Common myeloid progenitor, CD34-positive (primary cell): ENCODE measurements at regions not wholly inside any gene's neighbourhood (a gene's known extent, or its start where the extent isn't known, plus 50 kb on each side); places are given as distances from the start of the nearest gene placed in this dataset.

Experiments
- CTCF ChIA-PET: fragments of 350-600 bp; sonication (Branson Sonifier 250); formaldehyde crosslinking; loops from one replicate; lab custom pipeline; 2021; ENCODE audit warnings: antibody characterized with exemption; lab: Charles Lee
- POLR2A ChIA-PET: fragments of 350-600 bp; sonication (Branson Sonifier 250); formaldehyde crosslinking; loops from one replicate; lab custom pipeline; 2021; ENCODE audit warnings: antibody characterized with exemption; lab: Charles Lee
- DNase-seq, 3 donors: peaks; one replicate each; pipeline versions ENCODE4 v3.0.0 to v3.0.0-alpha.2; 2013
- H3K27ac ChIP-seq, 2 experiments: 1 replicate in 1 of 2; 2 replicates in 1 of 2; pipeline ENCODE4 v1.7.0; 2013; ENCODE audit warnings: inconsistent platforms in 2 of 2, low read length in 2 of 2, mild to moderate bottlenecking in 2 of 2, low read depth in 1 of 2, moderate library complexity in 1 of 2; ENCODE audit not compliant: severe bottlenecking in 2 of 2, insufficient read depth in 1 of 2, poor library complexity in 1 of 2
- H3K27me3 ChIP-seq, 5 experiments: replicated peaks in 2 of 5; 1 replicate in 3 of 5; 2 replicates in 2 of 5; pipeline versions ENCODE4 v1.6.1 to v1.7.0; 2013; ENCODE audit warnings: low read length in 4 of 5, mild to moderate bottlenecking in 2 of 5, moderate library complexity in 2 of 5, inconsistent platforms in 1 of 5; ENCODE audit not compliant: insufficient read depth in 5 of 5, control insufficient read depth in 4 of 5
- H3K36me3 ChIP-seq, 4 experiments: 1 replicate in 2 of 4; 2 replicates in 2 of 4; pipeline versions ENCODE4 v1.6.1 to v1.7.0; 2013; ENCODE audit warnings: low read length in 3 of 4, control low read depth in 1 of 4, mild to moderate bottlenecking in 1 of 4; ENCODE audit not compliant: control insufficient read depth in 4 of 4, insufficient read depth in 4 of 4
- H3K4me1 ChIP-seq, 4 experiments: 1 replicate in 3 of 4; 2 replicates in 1 of 4; pipeline versions ENCODE4 v1.6.1 to v1.7.1; 2013; ENCODE audit warnings: low read length in 3 of 4, mild to moderate bottlenecking in 3 of 4, control low read depth in 1 of 4, inconsistent platforms in 1 of 4, moderate library complexity in 1 of 4; ENCODE audit not compliant: control insufficient read depth in 4 of 4, insufficient read depth in 4 of 4; ENCODE audit errors: control extremely low read depth in 1 of 4
- H3K4me3 ChIP-seq, 7 experiments: 1 replicate in 4 of 7; 2 replicates in 3 of 7; pipeline versions ENCODE4 v1.5.1 to v1.7.0; 2013; ENCODE audit warnings: mild to moderate bottlenecking in 7 of 7, low read length in 6 of 7, moderate library complexity in 6 of 7, inconsistent platforms in 2 of 7, low read depth in 2 of 7, control low read depth in 1 of 7; ENCODE audit not compliant: insufficient read depth in 4 of 7, control insufficient read depth in 1 of 7; ENCODE audit errors: extremely low read depth in 1 of 7
- H3K9me3 ChIP-seq, 5 experiments: 1 replicate in 4 of 5; 2 replicates in 1 of 5; pipeline versions ENCODE4 v1.6.1 to v1.7.1; 2013; ENCODE audit warnings: low read length in 4 of 5, mild to moderate bottlenecking in 2 of 5, inconsistent platforms in 1 of 5, low read depth in 1 of 5, moderate library complexity in 1 of 5; ENCODE audit not compliant: control insufficient read depth in 4 of 5, insufficient read depth in 2 of 5; ENCODE audit errors: control extremely low read depth in 1 of 5
- WGBS: methylation state at CpG from one replicate; pipeline ENCODE4 v1.1.5; 2013; ENCODE audit not compliant: insufficient coverage; 5-methylcytosine and 5-hydroxymethylcytosine counted together

DNA sequence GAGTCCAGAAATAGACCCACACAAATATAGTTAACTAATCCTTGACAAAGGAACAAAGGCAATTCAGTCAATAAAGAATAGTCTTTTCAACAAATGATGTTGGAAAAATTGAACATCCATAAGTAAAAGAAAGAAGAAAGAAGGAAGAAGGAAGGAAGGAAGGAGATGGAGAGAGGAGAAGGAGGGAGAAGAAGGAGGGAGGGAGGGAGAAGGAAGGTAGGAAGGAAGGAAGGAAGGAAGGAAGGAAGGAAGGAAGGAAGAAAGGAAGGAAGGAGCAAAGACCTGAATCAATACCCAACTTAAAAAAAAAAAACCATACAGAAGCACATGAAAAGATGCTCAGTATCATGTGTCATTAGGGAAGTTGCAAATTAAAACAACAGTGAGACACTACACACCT, 148.3 kb downstream of the ATL2 start:
- ChIA-PET POLR2A (no interaction called here), CTCF (no interaction called here)
- H3K27me3 ChIP-seq, result peaks cover 0 to 32% (median 21%) of the 10 kb centered on the region in 5 experiments
- H3K36me3 ChIP-seq, result no peaks in the 10 kb centered on the region
- DNase-seq, result no peak
- peaks cover 0 to 3% (median 0%) of the 10 kb centered on the region in 5 experiments for H3K9me3 ChIP-seq
- H3K4me1 ChIP-seq, result no peaks in the 10 kb centered on the region
- no peak overlapping the region for H3K27ac ChIP-seq
- H3K4me3 ChIP-seq, result no peak overlapping the region

DNA sequence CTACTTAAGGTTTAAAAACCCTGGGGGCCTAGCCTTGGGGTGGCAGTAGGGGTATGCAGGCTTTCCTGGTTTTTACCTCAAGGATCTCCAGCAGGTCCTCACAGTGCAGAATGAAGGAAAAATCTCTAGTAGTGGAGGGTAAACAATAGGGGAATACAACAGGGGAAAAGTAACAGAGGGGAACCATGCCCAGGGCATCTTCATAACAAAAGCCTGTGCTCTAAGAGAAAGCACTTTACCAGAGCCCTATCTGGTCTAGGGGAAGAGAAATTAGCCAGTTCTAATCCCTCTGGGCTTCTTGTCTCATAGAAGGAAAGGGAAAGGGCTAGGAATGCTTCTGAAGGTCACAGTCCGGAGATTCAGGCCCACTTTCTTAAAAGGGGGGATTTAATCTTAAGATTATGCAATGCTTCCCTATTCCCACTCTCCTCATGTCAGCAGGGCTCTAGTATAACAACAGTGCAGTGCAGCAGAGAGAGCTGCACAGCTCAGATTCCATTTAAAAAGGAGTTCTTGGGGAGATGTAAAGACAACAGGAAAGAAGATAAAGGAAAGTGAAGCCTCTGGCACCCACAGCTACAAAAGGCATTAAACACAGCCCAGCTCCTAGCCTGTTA, 149.0 kb upstream of the CYP1B1 start:
- DNase-seq, result no peak
- H3K27me3 ChIP-seq, result peaks cover 3 to 20% (median 15%) of the 10 kb centered on the region in 5 experiments
- H3K4me3 ChIP-seq, result no peak overlapping the region
- CTCF ChIA-PET, result interaction anchor here (1.1 kb wide), 1 partner anchor 25 kb away, joined by 4 read pairs; no protein-coding TSS in a partner anchor
- peaks cover 0 to 7% (median 2%) of the 10 kb centered on the region in 5 experiments for H3K9me3 ChIP-seq
- no CpG with 5 or more reads among the region's 1 CpG for WGBS
- H3K4me1 ChIP-seq, result no peaks in the 10 kb centered on the region
- no peak overlapping the region for H3K27ac ChIP-seq
- POLR2A ChIA-PET, result no interaction called here
- H3K36me3 ChIP-seq, result no peaks in the 10 kb centered on the region

DNA sequence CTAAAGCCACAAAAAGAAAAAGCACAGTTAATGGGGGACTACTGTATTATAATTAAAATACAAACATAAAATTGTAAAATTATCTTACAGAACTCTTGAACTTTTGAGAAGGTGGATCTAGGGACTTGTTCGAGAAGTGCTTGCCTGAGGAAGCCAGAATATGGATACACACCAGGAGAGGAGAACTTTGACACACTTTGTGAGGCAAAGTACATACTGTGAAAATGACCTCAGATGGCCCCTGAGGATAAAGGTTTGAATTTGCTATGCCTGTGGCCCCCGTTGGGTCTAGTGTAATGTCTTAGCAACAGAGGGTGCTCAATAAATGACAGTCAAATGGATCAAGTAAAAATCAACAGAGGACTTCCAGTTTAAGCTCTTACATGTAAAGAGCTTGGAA, 148.2 kb upstream of the CYP1B1 start:
- H3K4me3 ChIP-seq, result no peak overlapping the region
- H3K36me3 ChIP-seq, result no peaks in the 10 kb centered on the region
- H3K27ac ChIP-seq, result no peak overlapping the region
- peaks cover 0 to 7% (median 2%) of the 10 kb centered on the region in 5 experiments for H3K9me3 ChIP-seq
- CTCF ChIA-PET, result no interaction called here
- H3K4me1 ChIP-seq, result no peaks in the 10 kb centered on the region
- WGBS, result 94% methylated on average over 2 of the region's 2 CpGs
- peaks cover 3 to 20% (median 15%) of the 10 kb centered on the region in 5 experiments for H3K27me3 ChIP-seq
- POLR2A ChIA-PET, result no interaction called here
- no peak for DNase-seq

DNA sequence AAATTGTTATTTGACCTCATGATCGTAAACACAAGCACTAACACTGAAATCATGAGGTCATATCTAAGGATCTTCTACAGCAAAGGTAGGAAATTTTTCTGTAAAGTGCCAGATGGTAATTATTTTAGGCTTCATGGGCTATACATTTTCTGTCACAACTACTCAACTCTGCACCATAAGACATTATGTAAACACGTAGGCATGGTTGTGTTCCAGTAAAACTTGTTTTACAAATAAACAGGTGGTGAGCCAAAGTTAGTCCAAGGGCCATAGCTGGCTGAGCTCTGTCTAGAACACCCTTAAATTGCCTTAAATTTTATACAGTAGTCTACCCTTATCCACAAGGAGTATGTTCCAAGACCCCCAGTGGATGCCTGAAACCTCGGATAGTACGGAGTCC, 147.3 kb upstream of the CYP1B1 start:
- DNase-seq, result no peak
- H3K27ac ChIP-seq, result no peak overlapping the region
- ChIA-PET CTCF (no interaction called here), POLR2A (no interaction called here)
- H3K27me3 ChIP-seq, result peaks cover 3 to 28% (median 15%) of the 10 kb centered on the region in 5 experiments
- WGBS, result no CpG with 5 or more reads among the region's 4 CpGs
- H3K9me3 ChIP-seq, result peaks cover 0 to 10% (median 7%) of the 10 kb centered on the region in 5 experiments
- H3K36me3 ChIP-seq, result no peaks in the 10 kb centered on the region
- H3K4me1 ChIP-seq, result no peaks in the 10 kb centered on the region
- no peak overlapping the region for H3K4me3 ChIP-seq

DNA sequence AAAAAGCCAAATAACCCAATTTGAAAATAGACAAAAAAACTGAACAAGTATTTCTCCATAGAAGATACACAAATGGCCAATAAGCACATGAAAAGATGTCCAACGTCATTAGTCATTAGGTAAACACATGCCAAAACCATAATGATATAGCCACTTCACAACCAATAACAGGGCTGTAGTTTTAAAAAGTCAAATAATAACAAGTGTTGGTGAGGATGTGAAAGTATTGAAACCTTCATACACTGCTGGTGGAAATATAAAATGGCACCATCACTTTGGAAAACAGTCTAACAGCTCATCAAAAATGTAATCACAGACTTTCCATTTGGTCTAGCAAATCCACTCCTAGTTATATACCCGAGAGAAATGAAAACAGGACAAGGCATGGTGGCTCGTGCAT, 144.2 kb upstream of the CYP1B1 start:
- Histone ChIP-seq H3K27me3 (peaks cover 0 to 32% (median 8%) of the 10 kb centered on the region in 5 experiments), H3K4me3 (no peak overlapping the region), H3K27ac (no peak overlapping the region), H3K4me1 (no peaks in the 10 kb centered on the region), H3K36me3 (no peaks in the 10 kb centered on the region), H3K9me3 (peaks cover 0 to 10% (median 4%) of the 10 kb centered on the region in 5 experiments)
- no peak for DNase-seq
- ChIA-PET POLR2A (no interaction called here), CTCF (no interaction called here)
- 100% methylated on average over 2 of the region's 3 CpGs for WGBS

DNA sequence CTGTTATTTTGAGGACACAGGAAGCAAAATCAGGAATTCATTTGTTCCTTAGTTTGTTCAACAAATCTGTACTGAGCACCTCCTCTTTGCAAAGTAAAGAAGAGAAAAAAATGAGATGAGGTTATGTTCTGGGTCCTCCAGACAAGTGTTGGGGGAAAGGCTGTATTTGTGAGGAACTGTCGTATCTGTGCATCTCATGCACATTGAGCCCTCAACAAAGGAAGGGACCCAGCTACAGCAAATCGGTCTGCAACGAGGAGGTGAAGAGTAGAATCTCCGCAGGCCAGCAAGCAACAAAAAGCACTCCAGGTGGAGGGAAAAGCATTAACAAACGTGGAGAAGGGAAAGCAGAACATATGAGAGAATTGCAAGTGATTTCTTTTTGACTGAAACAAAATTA, 143.0 kb upstream of the CYP1B1 start:
- H3K27me3 ChIP-seq, result peaks cover 0 to 22% (median 8%) of the 10 kb centered on the region in 5 experiments
- no peaks in the 10 kb centered on the region for H3K4me1 ChIP-seq
- 95% methylated on average over 4 of the region's 5 CpGs for WGBS
- DNase-seq, result no peak
- H3K36me3 ChIP-seq, result no peaks in the 10 kb centered on the region
- H3K27ac ChIP-seq, result no peak overlapping the region
- peaks cover 0 to 9% (median 4%) of the 10 kb centered on the region in 5 experiments for H3K9me3 ChIP-seq
- ChIA-PET POLR2A (no interaction called here), CTCF (no interaction called here)
- H3K4me3 ChIP-seq, result no peak overlapping the region

DNA sequence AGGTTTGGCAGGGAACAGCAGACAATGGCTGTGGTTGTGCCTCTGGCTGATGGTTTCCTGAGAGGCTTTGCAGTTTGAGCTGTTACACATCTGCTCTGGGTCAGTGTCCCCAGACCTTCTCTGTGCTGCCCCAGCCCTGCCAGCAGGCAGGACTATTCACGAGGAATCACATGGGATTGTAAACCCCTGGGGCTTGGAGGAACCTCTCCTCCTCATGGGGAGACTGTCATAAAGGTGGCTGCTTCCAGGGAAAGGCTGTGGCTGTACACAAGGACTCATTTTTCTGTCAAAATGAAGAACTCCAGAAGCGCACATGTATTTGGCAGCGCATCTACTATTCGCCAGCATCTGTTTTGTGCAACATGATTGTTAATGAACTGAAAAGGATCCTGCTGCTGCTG, 142.6 kb upstream of the CYP1B1 start:
- CTCF ChIA-PET, result no interaction called here

More for the DNA sequence above, 142.6 kb upstream of the CYP1B1 start:
- H3K36me3 ChIP-seq, result no peaks in the 10 kb centered on the region
- no peak overlapping the region for H3K4me3 ChIP-seq
- no peaks in the 10 kb centered on the region for H3K4me1 ChIP-seq
- no peak overlapping the region for H3K27ac ChIP-seq
- WGBS, result 75% methylated on average over 2 of the region's 4 CpGs
- H3K27me3 ChIP-seq, result peaks cover 0 to 22% (median 7%) of the 10 kb centered on the region in 5 experiments
- H3K9me3 ChIP-seq, result peaks cover 0 to 9% (median 4%) of the 10 kb centered on the region in 5 experiments
- no peak for DNase-seq
- POLR2A ChIA-PET, result no interaction called here
